Endodermal cell (in vitro differentiated cells): ENCODE measurements at regions not wholly inside any gene's neighbourhood (a gene's known extent, or its start where the extent isn't known, plus 50 kb on each side); places are given as distances from the start of the nearest gene placed in this dataset.

Experiments used
- DNase-seq: peaks from one replicate; pipeline ENCODE4 v3.0.0-alpha.2; 2017
- H3K27ac ChIP-seq: 2 replicates; pipeline ENCODE4 v1.5.1; 2013; ENCODE audit warnings: mild to moderate bottlenecking, low read depth, low read length, moderate library complexity
- H3K27me3 ChIP-seq: 2 replicates; pipeline ENCODE4 v1.6.1; 2013; ENCODE audit warnings: mild to moderate bottlenecking, low read length, moderate library complexity; ENCODE audit not compliant: insufficient read depth, control insufficient read depth, poor library complexity, severe bottlenecking
- H3K36me3 ChIP-seq: 2 replicates; pipeline ENCODE4 v1.7.0; 2013; ENCODE audit warnings: mild to moderate bottlenecking, low read length, moderate library complexity; ENCODE audit not compliant: control insufficient read depth, insufficient read depth
- H3K4me1 ChIP-seq: one replicate; pipeline ENCODE4 v1.7.0; 2013; ENCODE audit warnings: low read length; ENCODE audit not compliant: control insufficient read depth, insufficient read depth
- H3K4me3 ChIP-seq: 2 replicates; pipeline ENCODE4 v1.5.1; 2013; ENCODE audit warnings: mild to moderate bottlenecking, low read length, moderate library complexity
- H3K9ac ChIP-seq: 2 replicates; pipeline ENCODE4 v1.6.1; 2013; ENCODE audit warnings: mild to moderate bottlenecking, low read length, moderate library complexity; ENCODE audit not compliant: poor library complexity, severe bottlenecking; ENCODE audit errors: extremely low read depth
- H3K9me3 ChIP-seq: 2 replicates; pipeline ENCODE4 v1.6.1; 2013; ENCODE audit warnings: mild to moderate bottlenecking, low read length, moderate library complexity; ENCODE audit not compliant: control insufficient read depth
- H3K27ac Mint-ChIP-seq: 2 replicates; pipeline ENCODE4 v1.8.0; 2020; ENCODE audit warnings: mixed read lengths
- H3K27me3 Mint-ChIP-seq: 2 replicates; pipeline ENCODE4 v1.8.0; 2021; ENCODE audit warnings: mild to moderate bottlenecking, mixed read lengths; ENCODE audit not compliant: insufficient read depth
- H3K36me3 Mint-ChIP-seq: 2 replicates; pipeline ENCODE4 v1.8.0; 2020; ENCODE audit warnings: low read depth, mixed read lengths
- H3K4me1 Mint-ChIP-seq: 2 replicates; pipeline ENCODE4 v1.8.0; 2020; ENCODE audit warnings: mixed read lengths
- H3K4me3 Mint-ChIP-seq: 2 replicates; pipeline ENCODE4 v1.8.0; 2020; ENCODE audit warnings: mild to moderate bottlenecking, moderate library complexity, mixed read lengths
- H3K9me3 Mint-ChIP-seq: 2 replicates; pipeline ENCODE4 v1.8.0; 2020; ENCODE audit warnings: mild to moderate bottlenecking, mixed read lengths
- CTCF ChIP-seq: fragments of 200-600 bp; sonication (generic); conservative IDR thresholded peaks from 2 replicates; pipeline ENCODE4 v1.5.0; 2021; ENCODE audit warnings: antibody characterized with exemption, mild to moderate bottlenecking
- WGBS, 2 experiments: methylation state at CpG; one replicate each; pipeline versions ENCODE4 v1.1.5 to v1.1.7; 2013; ENCODE audit warnings: missing lambda C conversion rate in 2 of 2, mixed read lengths in 1 of 2; ENCODE audit not compliant: insufficient coverage in 1 of 2, insufficient read length in 1 of 2; 5-methylcytosine and 5-hydroxymethylcytosine counted together

- DNase-seq, result no peak
- 90 to 92% methylated on average over 2 to 5 of the region's 5 CpGs for WGBS, 2 experiments
- TF ChIP-seq CTCF, result no peak
- H3K9me3 Mint-ChIP-seq, result no peaks in the 10 kb centered on the region
- peaks cover 19% of the 10 kb centered on the region for H3K4me1 Mint-ChIP-seq
- H3K36me3 ChIP-seq, result no peaks in the 10 kb centered on the region
- peaks cover 5% of the 10 kb centered on the region for H3K4me1 ChIP-seq
- no peak overlapping the region for H3K4me3 Mint-ChIP-seq
- no peaks in the 10 kb centered on the region for H3K27me3 ChIP-seq
- no peak overlapping the region for H3K9ac ChIP-seq
- no peak overlapping the region for H3K27ac ChIP-seq
- no peak overlapping the region for H3K27ac Mint-ChIP-seq
- H3K27me3 Mint-ChIP-seq, result no peaks in the 10 kb centered on the region
- H3K9me3 ChIP-seq, result no peaks in the 10 kb centered on the region
- no peak overlapping the region for H3K4me3 ChIP-seq
- H3K36me3 Mint-ChIP-seq, result no peaks in the 10 kb centered on the region
These were observed 162.7 kb downstream of the BTG1 start for GRCh38 chr12:91982946-91983345.

DNA sequence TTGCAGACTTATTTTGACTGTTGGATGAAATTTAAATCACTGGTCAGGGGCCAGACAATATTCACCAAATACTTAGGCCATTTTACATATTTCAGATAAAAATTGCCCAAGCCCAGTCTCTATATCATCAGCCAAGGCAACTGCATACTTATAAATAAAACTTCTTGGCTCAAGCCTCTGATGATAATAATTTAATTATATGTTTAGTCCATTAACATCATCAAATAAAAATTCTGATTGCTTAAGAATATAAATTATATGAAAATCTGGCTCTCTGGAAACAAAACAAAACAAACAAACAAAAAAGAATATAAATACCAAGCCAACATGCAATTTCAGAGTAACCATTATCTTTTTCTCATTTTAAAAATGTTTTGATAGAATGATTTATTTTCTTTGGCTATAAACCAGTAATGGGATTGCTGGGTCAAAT, 165.2 kb downstream of the BTG1 start:
- no peak overlapping the region for H3K4me3 Mint-ChIP-seq
- TF ChIP-seq CTCF, result no peak
- no peak for DNase-seq
- no peaks in the 10 kb centered on the region for H3K36me3 ChIP-seq
- no peaks in the 10 kb centered on the region for H3K4me1 ChIP-seq
- H3K9ac ChIP-seq, result no peak overlapping the region
- no peaks in the 10 kb centered on the region for H3K9me3 Mint-ChIP-seq
- H3K4me1 Mint-ChIP-seq, result no peaks in the 10 kb centered on the region
- no peak overlapping the region for H3K27ac Mint-ChIP-seq
- no peaks in the 10 kb centered on the region for H3K9me3 ChIP-seq
- H3K36me3 Mint-ChIP-seq, result no peaks in the 10 kb centered on the region
- no peak overlapping the region for H3K27ac ChIP-seq
- no peaks in the 10 kb centered on the region for H3K27me3 ChIP-seq
- no peaks in the 10 kb centered on the region for H3K27me3 Mint-ChIP-seq
- H3K4me3 ChIP-seq, result no peak overlapping the region

DNA sequence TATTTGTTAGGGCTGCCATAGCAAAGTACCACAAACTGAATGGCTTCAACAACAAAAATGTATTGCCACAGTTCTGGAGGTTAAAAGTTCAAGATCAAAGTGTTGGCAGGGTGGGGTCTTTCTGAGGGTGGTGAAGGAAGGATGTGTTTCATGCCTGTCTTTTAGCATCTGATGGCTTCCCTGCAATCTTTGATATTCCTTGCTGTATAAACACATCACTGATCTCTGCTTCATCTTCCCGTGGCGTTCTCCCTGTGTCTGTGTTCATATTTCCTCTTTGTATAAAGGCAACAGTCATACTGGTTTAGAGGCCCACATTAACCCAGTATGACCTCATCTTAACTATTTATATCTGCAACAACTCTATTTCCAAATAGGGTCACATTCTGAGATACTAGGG, 167.5 kb downstream of the BTG1 start:
- Mint-ChIP-seq H3K4me3 (no peak overlapping the region), H3K27me3 (no peaks in the 10 kb centered on the region), H3K27ac (no peak overlapping the region), H3K36me3 (no peaks in the 10 kb centered on the region), H3K4me1 (peaks cover 6% of the 10 kb centered on the region), H3K9me3 (no peaks in the 10 kb centered on the region)
- WGBS, 2 experiments, result 97 to 100% methylated on average over 2 of the region's 2 CpGs
- no peak for DNase-seq
- no peaks in the 10 kb centered on the region for H3K36me3 ChIP-seq
- H3K4me3 ChIP-seq, result no peak overlapping the region
- no peaks in the 10 kb centered on the region for H3K4me1 ChIP-seq
- no peaks in the 10 kb centered on the region for H3K27me3 ChIP-seq
- no peak for TF ChIP-seq CTCF
- no peak overlapping the region for H3K9ac ChIP-seq
- H3K9me3 ChIP-seq, result no peaks in the 10 kb centered on the region
- H3K27ac ChIP-seq, result no peak overlapping the region
